ENCODE measurements at regions not wholly inside any gene's neighbourhood (a gene's known extent, or its start where the extent isn't known, plus 50 kb on each side); places are given as distances from the start of the nearest gene placed in this dataset.

- no peaks in the 10 kb centered on the region for H3K36me3 ChIP-seq (ENCODE audit: insufficient read depth, low read length)
- no peak overlapping the region for H2AFZ ChIP-seq (ENCODE audit: low read depth, low read length)
- peaks cover 14% of the 10 kb centered on the region for H3K4me1 ChIP-seq (ENCODE audit: insufficient read depth, low read length)
- H3K9me3 ChIP-seq (ENCODE audit: low read length), result no peaks in the 10 kb centered on the region
- H3K27me3 ChIP-seq (ENCODE audit: insufficient read depth, low read length), result no peaks in the 10 kb centered on the region
- no peak overlapping the region for H3K4me3 ChIP-seq (ENCODE audit: low read length)
Observed at GRCh38 chr12:88299567-88300101, 157.5 kb downstream of the TMTC3 start.

- H2AFZ ChIP-seq (ENCODE audit: low read depth, low read length), result no peak overlapping the region
- H3K27me3 ChIP-seq (ENCODE audit: insufficient read depth, low read length), result no peaks in the 10 kb centered on the region
- no peak overlapping the region for H3K4me3 ChIP-seq (ENCODE audit: low read length)
- peaks cover 26% of the 10 kb centered on the region for H3K4me1 ChIP-seq (ENCODE audit: insufficient read depth, low read length)
- no peaks in the 10 kb centered on the region for H3K9me3 ChIP-seq (ENCODE audit: low read length)
- H3K36me3 ChIP-seq (ENCODE audit: insufficient read depth, low read length), result no peaks in the 10 kb centered on the region
Observed at GRCh38 chr12:88300931-88301330, 158.8 kb downstream of the TMTC3 start.

GRCh38 chr12:88303335-88303734 lies 161.2 kb downstream of the TMTC3 start:
- Histone ChIP-seq H3K4me3 (ENCODE audit: low read length) (no peak overlapping the region), H3K4me1 (ENCODE audit: insufficient read depth, low read length) (peaks cover 36% of the 10 kb centered on the region), H3K36me3 (ENCODE audit: insufficient read depth, low read length) (no peaks in the 10 kb centered on the region), H3K9me3 (ENCODE audit: low read length) (no peaks in the 10 kb centered on the region), H3K27me3 (ENCODE audit: insufficient read depth, low read length) (no peaks in the 10 kb centered on the region), H2AFZ (ENCODE audit: low read depth, low read length) (no peak overlapping the region)

GRCh38 chr12:88305254-88305890 lies 163.3 kb downstream of the TMTC3 start:
- Histone ChIP-seq H3K36me3 (ENCODE audit: insufficient read depth, low read length) (no peaks in the 10 kb centered on the region), H3K4me3 (ENCODE audit: low read length) (no peak overlapping the region), H3K4me1 (ENCODE audit: insufficient read depth, low read length) (peaks cover 25% of the 10 kb centered on the region), H2AFZ (ENCODE audit: low read depth, low read length) (no peak overlapping the region), H3K27me3 (ENCODE audit: insufficient read depth, low read length) (no peaks in the 10 kb centered on the region), H3K9me3 (ENCODE audit: low read length) (no peaks in the 10 kb centered on the region)

GRCh38 chr12:88306471-88307069 lies 164.5 kb downstream of the TMTC3 start:
- H2AFZ ChIP-seq (ENCODE audit: low read depth, low read length), result no peak overlapping the region
- no peaks in the 10 kb centered on the region for H3K27me3 ChIP-seq (ENCODE audit: insufficient read depth, low read length)
- peaks cover 25% of the 10 kb centered on the region for H3K4me1 ChIP-seq (ENCODE audit: insufficient read depth, low read length)
- H3K4me3 ChIP-seq (ENCODE audit: low read length), result no peak overlapping the region
- H3K9me3 ChIP-seq (ENCODE audit: low read length), result no peaks in the 10 kb centered on the region
- no peaks in the 10 kb centered on the region for H3K36me3 ChIP-seq (ENCODE audit: insufficient read depth, low read length)

GRCh38 chr12:88307961-88308360 lies 165.9 kb downstream of the TMTC3 start:
- no peaks in the 10 kb centered on the region for H3K9me3 ChIP-seq (ENCODE audit: low read length)
- H2AFZ ChIP-seq (ENCODE audit: low read depth, low read length), result no peak overlapping the region
- peaks cover 25% of the 10 kb centered on the region for H3K4me1 ChIP-seq (ENCODE audit: insufficient read depth, low read length)
- no peaks in the 10 kb centered on the region for H3K27me3 ChIP-seq (ENCODE audit: insufficient read depth, low read length)
- H3K36me3 ChIP-seq (ENCODE audit: insufficient read depth, low read length), result no peaks in the 10 kb centered on the region
- no peak overlapping the region for H3K4me3 ChIP-seq (ENCODE audit: low read length)

- Histone ChIP-seq H2AFZ (ENCODE audit: low read depth, low read length) (no peak overlapping the region), H3K27me3 (ENCODE audit: insufficient read depth, low read length) (no peaks in the 10 kb centered on the region), H3K9me3 (ENCODE audit: low read length) (no peaks in the 10 kb centered on the region), H3K36me3 (ENCODE audit: insufficient read depth, low read length) (no peaks in the 10 kb centered on the region), H3K4me3 (ENCODE audit: low read length) (no peak overlapping the region), H3K4me1 (ENCODE audit: insufficient read depth, low read length) (peaks cover 25% of the 10 kb centered on the region)
Observed at GRCh38 chr12:88308825-88309224, 166.7 kb downstream of the TMTC3 start.

- Histone ChIP-seq H3K36me3 (ENCODE audit: insufficient read depth, low read length) (no peaks in the 10 kb centered on the region), H3K9me3 (ENCODE audit: low read length) (no peaks in the 10 kb centered on the region), H3K4me3 (ENCODE audit: low read length) (no peak overlapping the region), H3K27me3 (ENCODE audit: insufficient read depth, low read length) (no peaks in the 10 kb centered on the region), H2AFZ (ENCODE audit: low read depth, low read length) (no peak overlapping the region), H3K4me1 (ENCODE audit: insufficient read depth, low read length) (peaks cover 24% of the 10 kb centered on the region)
Observed at GRCh38 chr12:88309546-88309945, 167.4 kb downstream of the TMTC3 start.

GRCh38 chr12:88310069-88310468 lies 168.0 kb downstream of the TMTC3 start:
- no peak overlapping the region for H3K4me3 ChIP-seq (ENCODE audit: low read length)
- peaks cover 19% of the 10 kb centered on the region for H3K4me1 ChIP-seq (ENCODE audit: insufficient read depth, low read length)
- H3K9me3 ChIP-seq (ENCODE audit: low read length), result no peaks in the 10 kb centered on the region
- H3K36me3 ChIP-seq (ENCODE audit: insufficient read depth, low read length), result no peaks in the 10 kb centered on the region
- no peaks in the 10 kb centered on the region for H3K27me3 ChIP-seq (ENCODE audit: insufficient read depth, low read length)
- H2AFZ ChIP-seq (ENCODE audit: low read depth, low read length), result no peak overlapping the region

- Histone ChIP-seq H3K4me1 (ENCODE audit: insufficient read depth, low read length) (peaks cover 13% of the 10 kb centered on the region), H3K36me3 (ENCODE audit: insufficient read depth, low read length) (no peaks in the 10 kb centered on the region), H2AFZ (ENCODE audit: low read depth, low read length) (no peak overlapping the region), H3K9me3 (ENCODE audit: low read length) (no peaks in the 10 kb centered on the region), H3K27me3 (ENCODE audit: insufficient read depth, low read length) (no peaks in the 10 kb centered on the region), H3K4me3 (ENCODE audit: low read length) (no peak overlapping the region)
Observed at GRCh38 chr12:88310666-88311065, 168.6 kb downstream of the TMTC3 start.

GRCh38 chr12:88313554-88313953 lies 171.4 kb downstream of the TMTC3 start:
- Histone ChIP-seq H3K27me3 (ENCODE audit: insufficient read depth, low read length) (no peaks in the 10 kb centered on the region), H3K9me3 (ENCODE audit: low read length) (no peaks in the 10 kb centered on the region), H3K36me3 (ENCODE audit: insufficient read depth, low read length) (no peaks in the 10 kb centered on the region), H3K4me1 (ENCODE audit: insufficient read depth, low read length) (no peaks in the 10 kb centered on the region), H3K4me3 (ENCODE audit: low read length) (no peak overlapping the region), H2AFZ (ENCODE audit: low read depth, low read length) (no peak overlapping the region)

- Histone ChIP-seq H3K36me3 (ENCODE audit: insufficient read depth, low read length) (no peaks in the 10 kb centered on the region), H2AFZ (ENCODE audit: low read depth, low read length) (no peak overlapping the region), H3K4me3 (ENCODE audit: low read length) (no peak overlapping the region), H3K9me3 (ENCODE audit: low read length) (no peaks in the 10 kb centered on the region), H3K27me3 (ENCODE audit: insufficient read depth, low read length) (no peaks in the 10 kb centered on the region), H3K4me1 (ENCODE audit: insufficient read depth, low read length) (peaks cover 2% of the 10 kb centered on the region)
Observed at GRCh38 chr12:88314706-88315105, 172.6 kb downstream of the TMTC3 start.

GRCh38 chr12:88318726-88319125 lies 176.6 kb downstream of the TMTC3 start:
- H3K4me1 ChIP-seq (ENCODE audit: insufficient read depth, low read length), result peaks cover 5% of the 10 kb centered on the region
- H3K27me3 ChIP-seq (ENCODE audit: insufficient read depth, low read length), result no peaks in the 10 kb centered on the region
- H2AFZ ChIP-seq (ENCODE audit: low read depth, low read length), result no peak overlapping the region
- no peaks in the 10 kb centered on the region for H3K36me3 ChIP-seq (ENCODE audit: insufficient read depth, low read length)
- H3K4me3 ChIP-seq (ENCODE audit: low read length), result no peak overlapping the region
- H3K9me3 ChIP-seq (ENCODE audit: low read length), result no peaks in the 10 kb centered on the region

Measured in neuron (in vitro differentiated cells).